Retina (tissue), 1 donor: ENCODE measurements at regions not wholly inside any gene's neighbourhood (a gene's known extent, or its start where the extent isn't known, plus 50 kb on each side); places are given as distances from the start of the nearest gene placed in this dataset.
"Not testable (repeated sequence)": the region's sequence is repeated elsewhere in the genome, so short reads cannot be mapped to it uniquely, and the experiment has no call there.

Experiments used
- DNase-seq: peaks from one replicate; pipeline ENCODE4 v3.0.0-alpha.2; 2016

DNA sequence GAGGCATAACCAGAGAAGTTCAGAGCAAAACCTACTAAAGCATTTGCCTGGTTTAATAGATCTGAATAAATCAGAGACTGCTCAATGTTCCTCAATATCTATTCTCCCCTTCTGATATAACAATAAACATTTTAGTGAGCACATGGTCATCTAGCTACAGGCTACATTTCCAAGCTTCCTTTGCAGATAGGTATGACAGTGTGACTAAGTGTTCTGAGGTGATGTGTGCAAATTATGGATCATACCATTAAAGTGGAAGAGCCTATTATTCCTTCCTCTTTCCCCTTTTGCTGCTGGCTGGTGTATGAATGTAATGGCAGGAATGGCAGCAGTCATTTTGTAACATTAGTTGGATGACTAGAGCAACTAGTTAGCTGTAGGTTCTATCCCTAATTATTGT lies 285.8 kb upstream of the RASA1 start:
- DNase-seq = no peak

DNA sequence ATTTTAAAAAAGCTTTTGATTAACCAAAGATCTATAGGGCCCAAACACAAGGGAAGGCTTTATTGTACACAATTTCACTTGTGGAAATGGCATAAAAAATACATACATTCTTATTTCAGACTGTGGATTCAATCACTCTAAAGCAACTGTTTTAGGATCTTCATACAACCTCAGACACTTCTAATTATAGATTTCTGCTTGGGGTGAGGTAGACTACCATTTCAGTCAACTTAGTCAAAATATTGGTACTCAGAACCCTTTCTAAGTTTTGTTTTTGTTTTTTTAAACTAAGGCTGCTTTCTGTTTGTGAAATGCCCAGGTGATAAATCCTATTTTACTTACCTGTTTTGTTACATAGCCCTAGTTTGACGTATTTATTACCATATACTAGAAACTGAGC lies 284.5 kb upstream of the RASA1 start:
- no peak for DNase-seq

DNA sequence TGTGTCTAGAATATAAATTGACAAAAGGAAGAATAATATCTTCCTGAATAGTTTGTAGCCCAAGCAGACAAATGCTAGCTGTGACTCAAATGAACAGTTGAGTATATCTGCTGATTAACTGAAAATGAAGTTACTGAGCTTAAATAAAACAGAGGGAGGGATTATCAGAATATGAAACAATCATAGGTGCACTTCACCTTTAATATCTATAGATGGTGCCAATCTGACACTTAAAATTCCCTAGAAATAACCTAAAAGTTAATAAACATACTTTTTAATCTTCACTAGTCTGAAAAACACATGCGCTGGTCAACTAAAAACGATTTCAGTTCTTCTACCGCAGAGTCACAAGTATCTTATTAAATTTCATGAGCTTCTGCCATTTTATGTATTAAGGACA lies 280.8 kb upstream of the RASA1 start:
- DNase-seq = no peak

DNA sequence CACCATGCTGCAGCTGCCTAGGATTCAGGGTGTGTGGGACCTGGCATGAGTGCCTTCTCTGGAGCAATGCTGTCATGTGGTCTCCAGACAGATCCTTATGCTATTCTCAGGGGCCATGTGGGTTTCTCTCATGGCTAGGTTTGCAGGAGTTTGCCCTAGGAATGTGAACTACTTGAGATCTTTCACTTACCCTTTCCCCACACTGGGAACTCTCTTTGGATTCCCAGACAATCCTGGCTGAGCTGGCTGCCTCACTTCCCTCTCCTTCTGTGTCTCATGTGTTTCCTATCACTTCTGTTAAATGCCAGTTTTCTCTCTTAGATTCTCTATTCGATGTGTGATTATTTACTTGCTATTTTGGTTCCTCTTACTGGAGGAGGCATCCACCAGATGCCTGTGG lies 270.2 kb upstream of the RASA1 start:
- no peak for DNase-seq

DNA sequence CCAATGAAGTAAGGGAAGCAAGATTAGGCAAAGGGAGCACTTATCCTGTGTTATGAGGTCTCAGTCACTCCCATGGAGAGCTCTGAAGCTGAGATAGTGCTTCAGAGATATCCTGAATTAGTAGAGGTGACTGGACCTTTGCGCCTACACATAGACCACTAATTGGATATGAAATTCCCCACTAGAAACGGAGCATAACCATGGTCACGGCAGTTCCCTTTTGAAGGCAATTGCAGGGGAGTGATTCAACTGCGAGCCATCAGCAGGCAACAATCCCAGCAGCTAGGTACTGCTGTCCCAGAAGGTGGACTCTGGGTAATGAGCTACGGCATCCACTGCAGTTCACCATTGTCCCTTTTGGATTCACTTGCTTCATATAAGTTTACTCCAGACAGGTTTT lies 267.7 kb upstream of the RASA1 start:
- DNase-seq = no peak

DNA sequence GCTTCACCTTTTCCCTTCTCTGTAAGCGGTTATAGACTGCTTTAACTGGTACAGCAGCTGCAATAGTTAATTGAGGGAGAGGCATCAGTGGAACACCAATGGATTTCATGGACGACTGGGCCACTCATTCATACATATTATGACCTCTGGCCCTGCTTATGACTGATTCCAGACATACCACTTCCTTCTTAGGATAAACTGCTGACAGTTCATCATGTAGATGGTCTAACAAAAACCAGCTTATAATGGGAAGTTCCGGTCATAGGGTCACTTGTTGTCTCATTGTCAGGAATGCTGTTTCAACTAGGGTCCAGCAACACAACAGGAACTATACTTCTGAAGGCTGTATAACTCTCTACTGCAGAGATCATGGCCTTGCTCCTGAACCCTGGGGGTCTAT lies 265.2 kb upstream of the RASA1 start:
- no peak for DNase-seq

DNA sequence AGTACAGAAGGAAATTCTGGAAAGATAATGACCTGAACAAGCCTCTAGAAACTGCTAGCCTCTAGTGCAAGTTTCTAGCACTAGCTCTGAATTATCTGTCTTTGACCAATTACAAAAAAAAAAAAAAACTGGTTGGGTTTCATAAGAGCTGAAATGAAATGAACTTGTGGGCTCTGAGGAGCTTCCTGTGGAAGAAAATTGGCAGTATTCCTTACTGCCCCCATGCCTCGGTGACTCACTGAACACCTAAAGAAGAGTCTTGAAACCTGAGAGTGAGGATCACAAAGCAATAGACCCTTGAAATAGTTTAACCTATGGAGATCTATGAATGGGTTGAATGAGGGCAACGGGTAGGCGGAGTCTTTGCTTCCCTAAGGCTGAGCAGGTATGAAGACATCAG lies 263.6 kb upstream of the RASA1 start:
- DNase-seq = no peak

DNA sequence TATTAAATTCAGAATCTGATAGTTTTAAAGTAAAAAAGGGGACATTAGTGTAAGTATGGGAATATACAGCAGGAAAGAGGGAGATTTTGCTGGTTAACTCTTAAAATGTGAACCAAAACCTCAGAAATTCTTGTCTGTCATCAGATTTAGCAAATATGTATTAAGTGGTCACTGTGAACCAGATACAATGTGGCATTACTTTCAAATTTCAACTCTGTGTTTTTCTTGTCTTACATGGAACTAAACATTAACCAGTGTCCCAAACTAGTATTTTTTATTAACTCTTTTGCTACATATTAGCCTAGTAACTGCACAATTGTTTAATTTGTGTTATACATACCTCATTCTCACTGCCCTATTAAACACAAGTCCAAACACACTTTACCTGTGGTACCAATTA lies 259.9 kb upstream of the RASA1 start:
- no peak for DNase-seq

DNA sequence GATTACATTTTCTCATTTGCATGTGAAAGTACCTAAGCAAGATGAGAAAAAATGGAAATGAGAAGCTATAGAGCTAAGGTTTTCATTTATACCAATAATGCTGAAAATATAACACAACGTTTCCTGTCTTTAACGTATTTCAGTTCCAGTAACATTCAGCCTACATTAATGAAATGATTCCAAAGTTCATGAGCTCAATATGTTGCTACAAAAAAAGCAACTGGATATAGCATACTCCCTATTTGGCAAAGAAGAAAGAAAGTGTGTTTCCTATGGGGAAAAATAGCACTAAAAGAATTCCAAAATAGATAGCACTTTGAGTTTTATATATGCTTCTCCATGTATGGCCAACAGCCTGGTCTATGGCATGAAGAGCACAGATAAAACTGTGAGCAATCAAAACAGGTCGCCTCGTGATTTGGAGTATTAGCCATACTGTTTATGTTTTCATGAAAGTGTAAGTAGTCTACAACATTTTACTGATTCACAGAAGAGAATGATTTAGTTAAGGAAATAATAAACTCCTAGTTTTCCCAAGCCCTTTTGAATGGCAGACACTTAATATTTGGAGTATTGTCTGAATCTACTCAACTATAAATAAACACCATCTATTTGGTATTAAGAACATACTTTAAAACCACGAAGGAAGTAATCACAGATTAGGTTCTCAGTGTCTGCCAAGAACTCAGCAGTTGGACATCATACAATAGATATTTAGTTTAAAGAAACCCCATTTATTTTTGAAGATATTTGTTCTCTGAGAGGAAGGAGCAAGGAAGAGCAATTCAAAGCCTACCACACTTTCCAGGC lies 258.7 kb upstream of the RASA1 start:
- DNase-seq = no peak

DNA sequence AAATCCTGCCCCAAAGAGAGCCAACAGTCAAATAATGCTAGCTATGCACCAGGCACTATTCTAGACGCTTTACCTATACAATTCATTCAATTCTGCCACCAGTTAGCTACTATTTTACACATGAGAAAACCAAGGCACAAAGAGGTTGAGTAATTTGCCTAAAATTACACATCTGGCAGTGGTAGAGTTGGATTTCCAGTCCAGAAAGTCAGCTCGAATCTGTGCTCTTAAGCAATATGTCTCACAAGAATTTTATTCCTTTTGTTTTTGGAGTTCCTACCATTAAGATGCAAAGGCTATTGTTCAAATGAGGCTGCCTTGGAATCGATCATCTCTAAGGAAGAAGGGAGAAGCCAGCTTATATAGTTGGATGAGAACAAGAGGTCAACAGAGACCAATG lies 256.9 kb upstream of the RASA1 start:
- no peak for DNase-seq

DNA sequence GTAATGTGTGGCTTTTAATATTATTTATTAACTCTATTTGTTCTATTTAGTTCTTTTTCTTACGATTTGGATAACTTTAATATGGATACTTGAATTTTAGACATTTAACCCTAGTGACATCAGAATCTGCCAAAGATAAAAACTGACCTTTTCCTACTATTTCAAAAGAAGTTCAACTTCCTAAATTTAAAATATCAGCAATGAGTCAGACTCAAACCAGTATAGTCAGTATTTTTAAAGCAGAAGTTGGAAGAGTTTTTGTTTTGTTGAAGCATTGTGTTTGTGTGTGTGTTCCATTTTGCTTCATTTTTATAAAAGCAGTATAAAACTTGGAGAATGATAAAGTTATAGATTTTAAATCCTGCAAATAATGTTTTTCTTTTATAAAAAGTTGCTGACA lies 251.8 kb upstream of the RASA1 start:
- no peak for DNase-seq

DNA sequence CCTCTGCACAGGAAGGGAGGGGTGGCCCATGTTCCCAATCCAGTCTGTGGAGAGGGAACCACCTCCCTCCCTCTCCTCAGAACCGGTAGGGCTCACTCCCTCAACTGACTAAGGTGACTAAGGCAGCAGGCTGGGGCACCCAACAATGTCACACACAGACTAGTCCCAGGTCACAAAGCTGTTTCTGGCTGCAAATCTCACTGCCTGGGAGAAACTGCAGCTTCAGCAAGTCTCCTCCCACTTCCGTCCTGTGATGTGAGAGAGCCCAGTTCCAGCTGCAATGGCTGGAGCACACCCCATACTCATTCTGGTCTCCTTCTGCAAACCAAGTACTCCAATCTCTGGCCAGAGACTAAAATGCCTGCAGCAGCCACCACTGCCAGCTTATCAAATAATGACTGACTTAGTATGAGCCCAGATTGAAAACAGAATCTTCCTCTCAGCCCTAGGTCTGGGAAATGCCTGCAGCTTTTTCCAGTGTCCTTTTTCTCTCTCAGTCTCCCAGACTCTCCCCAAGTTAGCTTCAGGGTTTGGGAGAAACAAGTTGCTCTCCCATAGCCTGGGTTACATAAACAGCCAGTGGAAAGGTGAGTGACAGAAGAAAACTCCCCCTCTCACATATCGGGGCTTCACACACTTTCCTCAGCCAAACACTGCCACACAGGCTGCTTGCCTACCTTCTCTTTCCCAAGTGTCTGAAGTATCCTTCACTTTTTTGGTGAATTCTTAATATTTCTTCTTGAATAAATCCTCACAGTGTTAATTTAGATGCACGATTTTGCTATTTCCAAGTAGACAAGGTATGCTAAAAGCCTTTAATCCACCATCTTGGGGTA lies 247.4 kb upstream of the RASA1 start:
- DNase-seq = peak; percentile 7

DNA sequence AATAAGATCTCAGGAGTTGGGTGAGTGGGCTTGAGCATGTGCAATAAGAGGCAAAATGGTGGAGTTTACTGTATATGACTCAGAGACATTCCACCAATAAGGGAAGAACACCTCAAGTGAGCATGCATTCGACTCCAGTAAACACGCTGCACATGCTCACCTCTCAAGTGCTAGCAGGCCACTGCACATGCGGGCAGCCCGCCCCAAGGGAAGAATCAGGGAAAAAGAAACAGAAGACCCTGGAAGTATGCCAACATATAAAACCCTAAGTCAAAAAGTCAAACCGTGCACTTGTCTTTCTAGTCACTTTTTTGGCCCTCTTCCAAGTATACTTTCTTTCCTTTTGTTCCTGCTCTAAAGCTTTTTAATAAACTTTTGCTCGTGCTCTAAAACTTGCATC lies 245.3 kb upstream of the RASA1 start:
- DNase-seq = no peak

DNA sequence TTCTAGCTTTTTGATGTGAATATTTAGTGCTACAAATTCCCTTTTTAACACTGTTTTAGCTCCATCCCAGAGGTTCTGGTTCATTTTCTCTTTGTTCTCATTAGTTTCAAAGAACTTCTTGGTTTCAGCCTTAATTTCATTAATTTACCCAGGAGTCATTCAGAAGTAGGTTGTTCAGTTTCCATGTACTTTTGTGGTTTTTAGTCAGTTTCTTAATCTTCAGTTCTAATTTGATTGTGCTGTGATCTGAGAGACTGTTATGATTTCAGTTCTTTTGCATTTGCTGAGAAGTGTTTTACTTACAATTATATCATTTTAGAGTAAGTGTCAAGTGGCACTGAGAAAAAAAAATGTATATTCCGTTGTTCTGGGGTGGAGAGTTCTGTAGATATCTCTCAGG lies 240.1 kb upstream of the RASA1 start:
- no peak for DNase-seq

DNA sequence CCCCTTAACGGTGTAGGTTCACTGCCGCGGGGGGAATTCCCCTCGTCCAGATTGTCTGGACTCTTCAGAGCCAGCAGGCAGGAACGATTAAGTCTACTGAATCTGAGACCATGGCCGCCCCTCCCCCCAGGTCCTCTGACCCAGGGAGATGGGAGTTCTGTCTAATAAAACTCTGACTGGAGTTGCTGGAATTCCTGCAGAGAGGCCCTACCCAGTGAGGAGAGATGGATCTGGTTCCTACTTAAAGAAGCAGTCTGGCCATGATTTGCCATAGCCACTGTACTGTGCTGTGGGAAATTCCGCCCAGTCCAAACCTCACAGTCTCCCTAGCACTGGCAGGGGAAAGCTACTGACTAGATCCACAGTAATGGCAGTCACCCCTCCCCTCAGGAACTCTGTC lies 237.7 kb upstream of the RASA1 start:
- no peak for DNase-seq

DNA sequence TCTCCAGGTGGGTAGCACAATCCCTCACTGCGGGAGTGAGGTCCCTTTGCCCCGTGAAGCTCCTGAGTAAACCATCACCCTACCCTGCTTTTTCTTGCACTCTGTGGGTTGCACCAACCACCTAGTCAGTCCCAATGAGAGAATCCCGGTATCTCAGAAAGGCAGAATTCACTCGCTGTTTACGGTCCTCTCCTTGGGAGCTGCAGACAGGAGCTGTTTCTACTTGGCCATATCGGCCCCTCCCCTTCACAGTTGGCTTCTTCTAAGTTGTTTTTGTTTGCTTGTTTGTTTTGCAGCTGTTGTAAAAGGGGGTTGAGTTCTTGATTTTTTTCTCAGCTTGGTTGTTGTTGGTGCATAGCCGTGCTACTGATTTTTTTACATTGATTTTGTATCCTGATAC lies 237.0 kb upstream of the RASA1 start:
- no peak for DNase-seq

DNA sequence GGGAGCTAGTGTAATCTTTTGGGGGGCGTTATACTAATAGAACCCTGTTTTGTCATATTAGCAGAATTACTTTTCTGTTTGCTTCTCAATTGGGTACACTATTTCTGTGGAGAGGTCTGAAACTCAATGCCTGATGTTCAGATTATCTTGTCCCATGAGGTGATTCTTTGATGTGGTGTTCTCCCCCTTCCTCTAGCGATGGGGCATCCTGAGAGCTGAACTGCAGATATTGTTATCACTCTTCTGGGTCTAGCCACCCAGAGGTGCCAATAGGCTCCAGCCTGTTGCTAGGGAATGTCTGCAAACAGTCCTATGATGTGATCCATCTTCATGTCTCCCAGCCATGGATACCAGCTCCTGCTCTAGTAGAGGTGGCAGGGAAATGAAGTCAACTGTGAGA lies 233.1 kb upstream of the RASA1 start:
- DNase-seq = no peak

DNA sequence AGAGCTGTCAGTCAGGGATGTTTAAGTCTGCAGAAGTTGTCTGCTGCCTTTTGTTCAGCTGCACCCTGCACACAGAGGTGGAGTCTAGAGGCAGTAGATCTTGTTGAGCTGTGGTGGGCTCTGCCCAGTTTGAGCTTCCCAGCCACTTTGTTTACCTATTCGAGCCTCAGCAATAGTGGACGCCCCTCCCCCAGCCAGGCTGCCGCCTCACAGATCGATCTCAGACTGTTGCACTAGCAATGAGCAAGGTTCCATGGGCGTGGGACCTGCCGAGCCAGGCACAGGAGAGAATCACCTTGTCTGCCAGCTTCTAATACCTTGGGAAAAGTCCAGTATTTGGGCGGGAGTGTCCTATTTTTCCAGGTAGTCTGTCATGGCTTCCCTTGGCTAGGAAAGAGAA lies 225.1 kb upstream of the RASA1 start:
- DNase-seq = no peak

DNA sequence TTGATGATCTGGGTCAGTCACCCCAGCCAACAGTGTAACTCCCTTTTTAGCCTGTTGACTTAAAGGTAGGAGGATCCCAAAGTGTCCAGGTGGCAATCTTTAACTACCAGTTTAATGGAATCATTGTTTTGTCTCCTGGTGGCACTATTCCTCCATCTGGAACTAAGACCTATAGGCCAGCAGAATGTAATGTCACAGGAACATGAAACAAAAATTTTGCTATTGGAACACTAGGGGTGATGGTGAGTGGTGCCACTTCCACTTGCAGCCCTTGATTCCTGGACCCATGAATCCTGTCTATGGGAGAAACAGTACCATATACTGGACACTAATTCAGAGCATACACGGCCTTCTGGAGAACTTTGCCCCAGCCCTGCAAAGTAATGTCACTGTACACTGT lies 219.5 kb upstream of the RASA1 start:
- DNase-seq = no peak

DNA sequence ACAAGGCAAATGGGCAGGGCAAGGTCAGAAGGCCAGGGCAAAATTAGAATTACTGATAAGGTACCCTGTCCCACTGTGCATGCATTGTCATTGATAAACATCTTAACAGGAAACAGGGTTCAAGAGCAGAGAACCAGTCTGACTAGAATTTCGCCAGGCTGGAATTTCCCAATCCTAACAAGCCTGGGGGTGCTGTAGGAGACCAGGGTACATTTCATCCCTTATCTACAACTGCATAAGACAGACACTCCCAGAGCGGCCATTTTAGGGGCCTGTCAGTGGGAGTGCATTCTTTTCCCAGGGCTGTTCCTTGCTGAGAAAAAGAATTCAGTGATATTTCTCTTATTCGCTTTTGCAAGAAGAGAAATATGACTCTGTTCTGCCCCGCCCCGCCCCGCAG lies 218.7 kb upstream of the RASA1 start:
- not testable (repeated sequence) for DNase-seq

DNA sequence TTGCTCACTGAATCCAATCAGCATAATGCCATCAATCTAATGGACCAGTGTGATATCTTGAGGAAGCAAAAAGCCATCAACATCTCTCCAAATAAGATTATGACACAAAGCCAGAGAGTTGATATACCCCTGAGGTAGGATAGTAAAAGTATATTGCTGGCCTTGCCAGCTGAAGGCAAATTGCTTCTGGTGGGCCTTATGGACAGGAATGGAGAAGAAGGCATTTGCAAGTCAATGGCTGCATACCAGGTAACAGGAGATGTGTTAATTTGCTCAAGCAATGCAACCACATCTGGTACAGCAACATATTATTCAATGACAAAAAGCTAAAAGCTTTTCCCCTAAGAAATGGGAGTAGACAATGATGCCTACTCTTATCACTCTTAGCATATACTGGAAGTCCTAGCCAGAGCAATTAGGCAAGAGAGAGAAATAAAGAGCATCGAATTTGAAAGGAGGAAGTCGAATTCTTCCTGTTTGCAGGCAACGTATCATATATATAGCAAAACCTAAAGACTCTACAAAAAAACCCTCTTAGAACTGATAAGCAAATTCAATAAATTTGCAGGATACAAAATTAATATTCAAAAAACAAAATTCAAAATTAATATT lies 216.1 kb upstream of the RASA1 start:
- DNase-seq = no peak

DNA sequence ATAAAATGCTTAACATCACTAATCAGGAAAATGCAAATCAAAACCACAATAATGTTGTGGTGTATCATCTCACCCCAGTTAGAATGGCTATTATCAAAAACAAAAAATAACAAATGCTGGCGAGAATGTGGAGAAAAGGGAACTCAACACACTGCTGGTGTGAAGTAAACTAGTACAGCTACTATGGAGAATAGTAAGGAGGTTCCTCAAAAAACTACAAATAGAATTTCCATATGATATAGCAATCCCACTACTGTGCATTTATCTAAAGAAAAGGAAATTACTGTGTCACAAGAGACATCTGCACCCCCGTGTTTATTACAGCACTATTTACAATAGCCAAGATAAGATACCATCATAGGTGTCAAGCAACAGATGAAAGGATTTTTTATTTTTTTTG lies 214.5 kb upstream of the RASA1 start:
- DNase-seq = no peak

DNA sequence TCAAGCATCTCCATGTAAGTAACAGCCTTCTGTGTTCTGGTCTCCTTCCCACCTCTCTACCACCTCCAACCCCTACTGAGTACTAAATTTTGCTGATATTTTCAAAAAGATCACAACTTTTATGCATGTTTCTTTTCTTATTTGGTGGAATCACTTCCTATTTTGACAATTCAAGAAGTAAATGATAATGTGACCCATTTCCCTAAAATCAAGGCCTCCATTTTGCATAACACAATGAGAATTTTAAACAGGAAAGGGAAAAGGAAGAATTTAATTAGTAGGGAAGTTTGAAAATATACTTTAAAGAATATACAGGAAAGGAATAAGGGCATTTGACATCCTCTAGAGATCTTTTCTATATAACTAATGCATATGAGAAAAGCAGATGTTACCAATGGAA lies 212.9 kb upstream of the RASA1 start:
- DNase-seq = no peak

DNA sequence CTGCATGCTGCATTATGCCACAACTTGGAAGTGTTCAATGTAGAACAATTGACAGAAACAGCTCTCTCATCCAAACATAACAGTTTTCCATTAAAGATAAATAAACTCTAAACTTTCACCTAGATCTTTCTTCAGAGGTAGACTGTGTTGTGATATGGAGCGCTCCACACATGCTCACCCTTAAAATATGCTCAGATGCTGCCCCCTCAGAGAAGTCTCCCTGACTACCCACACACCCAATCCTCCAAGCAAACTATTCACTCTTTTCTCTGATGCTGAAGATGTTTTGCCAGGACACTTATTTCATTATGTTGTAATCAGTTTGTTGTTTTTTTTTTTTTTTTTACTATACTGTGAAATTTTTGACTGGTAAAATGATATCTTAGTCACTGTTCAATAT lies 206.6 kb upstream of the RASA1 start:
- DNase-seq = no peak
